GM21447 (cell line): ENCODE measurements at regions not wholly inside any gene's neighbourhood (a gene's known extent, or its start where the extent isn't known, plus 50 kb on each side); places are given as distances from the start of the nearest gene placed in this dataset.
"Not testable (repeated sequence)": the region's sequence is repeated elsewhere in the genome, so short reads cannot be mapped to it uniquely, and the experiment has no call there.

Experiments
- ATAC-seq: cut with Tn5 transposase; IDR thresholded peaks from one replicate; pipeline ENCODE4 v1.9.1; 2021; ENCODE audit not compliant: unreplicated experiment

- no peak for ATAC-seq
Observed at GRCh38 chr10:8173243-8173865, 118.9 kb downstream of the GATA3 start.

GRCh38 chr10:8173866-8174243 is 119.4 kb downstream of the GATA3 start:
- ATAC-seq: no peak

- no peak for ATAC-seq
Observed at GRCh38 chr10:8174762-8175161, 120.3 kb downstream of the GATA3 start.

- ATAC-seq: not testable (repeated sequence)
Observed at GRCh38 chr10:8177526-8177925, 123.0 kb downstream of the GATA3 start.

GRCh38 chr10:8179773-8180172 is 125.3 kb downstream of the GATA3 start:
- not testable (repeated sequence) for ATAC-seq

- ATAC-seq: no peak
Observed at GRCh38 chr10:8180360-8181109, 126.0 kb downstream of the GATA3 start.

- no peak for ATAC-seq
Observed at GRCh38 chr10:8181496-8182157, 127.1 kb downstream of the GATA3 start.

- no peak for ATAC-seq
Observed at GRCh38 chr10:8182806-8183205, 128.3 kb downstream of the GATA3 start.

- no peak for ATAC-seq
Observed at GRCh38 chr10:8183241-8183704, 128.8 kb downstream of the GATA3 start.

- no peak for ATAC-seq
Observed at GRCh38 chr10:8187171-8187666, 132.7 kb downstream of the GATA3 start.

- no peak for ATAC-seq
Observed at GRCh38 chr10:8189458-8189857, 135.0 kb downstream of the GATA3 start.

- no peak for ATAC-seq
Observed at GRCh38 chr10:8192301-8192700, 137.8 kb downstream of the GATA3 start.

GRCh38 chr10:8193546-8193945 is 139.1 kb downstream of the GATA3 start:
- ATAC-seq: no peak

GRCh38 chr10:8194050-8194449 is 139.6 kb downstream of the GATA3 start:
- ATAC-seq: no peak

GRCh38 chr10:8206882-8207281 is 152.4 kb downstream of the GATA3 start:
- ATAC-seq: no peak

- ATAC-seq: no peak
Observed at GRCh38 chr10:8211631-8212030, 157.1 kb downstream of the GATA3 start.

- no peak for ATAC-seq
Observed at GRCh38 chr10:8213735-8214134, 159.2 kb downstream of the GATA3 start.

- no peak for ATAC-seq
Observed at GRCh38 chr10:8214587-8214986, 160.1 kb downstream of the GATA3 start.

- no peak for ATAC-seq
Observed at GRCh38 chr10:8216893-8217292, 162.4 kb downstream of the GATA3 start.

GRCh38 chr10:8221451-8221850 is 167.0 kb downstream of the GATA3 start:
- ATAC-seq: no peak

- no peak for ATAC-seq
Observed at GRCh38 chr10:8224591-8224990, 170.1 kb downstream of the GATA3 start.

GRCh38 chr10:8225187-8225586 is 170.7 kb downstream of the GATA3 start:
- ATAC-seq: no peak
